GM12891 (cell line): ENCODE measurements at regions not wholly inside any gene's neighbourhood (a gene's known extent, or its start where the extent isn't known, plus 50 kb on each side); places are given as distances from the start of the nearest gene placed in this dataset.
"Not testable (repeated sequence)": the region's sequence is repeated elsewhere in the genome, so short reads cannot be mapped to it uniquely, and the experiment has no call there.

ENCODE experiments used
- DNase-seq: peaks from one replicate; pipeline ENCODE4 v3.0.0; 2011; ENCODE audit warnings: low spot score; ENCODE audit not compliant: insufficient read length
- FAIRE-seq: peaks from 2 replicates; lab custom pipeline; 2011; peaks lifted over from hg19 to GRCh38; lab: Jason Lieb, UNC
- PAX5 ChIP-seq: IDR thresholded peaks from 2 replicates; pipeline ENCODE4 v1.6.1; 2011; ENCODE audit warnings: low read length, moderate library complexity, mild to moderate bottlenecking; ENCODE audit not compliant: insufficient read depth, severe bottlenecking
- POLR2A ChIP-seq: IDR thresholded peaks from 2 replicates; pipeline ENCODE4 v1.6.1; 2011; ENCODE audit warnings: low read depth, low read length, control low read depth
- POLR2AphosphoS5 ChIP-seq: IDR thresholded peaks from 2 replicates; pipeline ENCODE4 v1.6.1; 2011; ENCODE audit warnings: low read depth, low read length, control low read depth
- POU2F2 ChIP-seq: IDR thresholded peaks from 2 replicates; pipeline ENCODE4 v1.6.1; 2011; ENCODE audit warnings: low read depth, mild to moderate bottlenecking, control low read depth, low read length, moderate library complexity
- SPI1 ChIP-seq: IDR thresholded peaks from 2 replicates; pipeline ENCODE4 v1.6.1; 2011; ENCODE audit warnings: low read depth, low read length, control low read depth
- TAF1 ChIP-seq: IDR thresholded peaks from 2 replicates; pipeline ENCODE4 v1.6.1; 2011; ENCODE audit warnings: low read depth, low read length, control low read depth

DNA sequence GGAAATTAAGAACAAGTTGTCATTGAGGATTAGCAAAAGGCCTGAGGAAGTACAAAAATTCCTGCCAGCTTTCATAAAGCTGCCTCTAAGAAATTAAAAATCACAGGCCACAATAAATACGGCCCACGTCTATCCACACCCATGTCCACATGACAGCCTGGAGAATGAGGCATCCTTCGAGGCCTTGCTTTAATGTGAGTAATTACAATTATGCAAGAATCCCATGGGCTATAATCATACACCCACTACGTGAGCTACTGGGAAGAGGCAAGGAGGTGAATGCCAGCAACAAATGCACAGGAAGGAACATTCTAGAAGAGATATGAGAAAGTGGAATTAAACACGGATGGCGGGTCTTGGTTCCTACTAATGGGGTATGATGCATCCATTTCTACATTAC, 65.4 kb upstream of the ZFHX3 start:
- DNase-seq (no peak), FAIRE-seq (no peak)
- no peak for TF ChIP-seq PAX5
- TF ChIP-seq POLR2AphosphoS5 = no peak
- no peak for TF ChIP-seq TAF1
- TF ChIP-seq SPI1 = no peak
- no peak for TF ChIP-seq POU2F2
- no peak for TF ChIP-seq POLR2A

DNA sequence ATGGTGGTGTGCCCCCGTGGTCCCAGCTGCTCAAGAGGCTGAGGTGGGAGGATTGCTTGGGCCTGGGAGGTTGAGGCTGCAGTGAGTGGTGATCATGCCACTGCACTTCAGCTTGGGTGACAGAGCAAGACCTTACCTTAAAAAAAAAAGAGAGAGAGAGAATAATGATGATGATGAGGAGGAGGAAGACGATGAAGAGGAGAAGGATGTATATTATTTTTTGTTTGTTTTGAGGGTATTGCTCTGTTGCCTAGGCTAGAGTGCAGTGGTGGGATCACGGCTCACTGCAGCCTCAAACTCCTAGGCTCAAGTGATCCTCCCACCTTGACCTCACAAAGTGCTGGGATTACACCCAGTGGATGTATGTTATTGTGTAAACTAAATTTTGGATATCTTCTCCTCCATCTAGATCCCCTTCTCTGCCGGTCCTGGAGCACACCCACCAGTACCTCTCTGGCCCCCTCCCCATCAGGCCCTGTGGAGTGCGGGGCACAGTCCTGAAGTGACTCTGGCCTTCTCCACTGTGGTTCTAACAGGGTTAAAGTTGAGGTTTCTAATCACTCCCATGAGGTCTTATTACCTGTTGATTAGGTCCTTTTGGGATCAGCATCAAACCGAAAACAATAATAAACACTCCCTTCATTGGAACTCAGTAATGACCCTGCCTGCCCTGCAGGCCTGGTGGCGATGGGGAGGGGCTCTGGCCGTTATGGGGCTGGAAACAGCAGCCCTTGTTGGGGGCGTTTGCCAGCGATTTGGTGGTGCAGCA, 60.5 kb upstream of the ZFHX3 start:
- TF ChIP-seq PAX5 (no peak), TAF1 (no peak), SPI1 (no peak), POLR2A (no peak), POLR2AphosphoS5 (no peak), POU2F2 (no peak)

DNA sequence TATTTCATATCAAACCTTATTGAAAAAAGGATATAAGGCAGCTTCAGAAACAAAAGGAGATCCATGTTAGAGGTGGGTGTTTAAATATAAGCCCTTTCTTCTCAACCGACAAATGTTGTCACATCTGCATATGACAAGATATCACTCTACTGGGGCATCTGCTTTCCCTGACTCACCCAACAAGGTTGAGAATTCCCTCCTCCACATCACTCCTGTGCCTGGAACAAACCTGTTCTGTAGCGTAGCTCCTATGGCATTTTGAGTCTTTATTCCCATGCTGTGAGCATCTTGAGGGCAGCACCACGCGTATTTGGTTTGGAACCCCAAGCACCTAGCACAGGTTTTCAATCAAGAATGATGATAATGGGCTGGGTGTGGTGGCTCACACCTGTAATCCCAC, 59.4 kb upstream of the ZFHX3 start:
- DNase-seq (no peak), FAIRE-seq (no peak)
- no peak for TF ChIP-seq POLR2AphosphoS5
- no peak for TF ChIP-seq PAX5
- no peak for TF ChIP-seq POLR2A
- no peak for TF ChIP-seq TAF1
- TF ChIP-seq POU2F2 = no peak
- no peak for TF ChIP-seq SPI1

More for the DNA sequence above, 60.5 kb upstream of the ZFHX3 start:
- DNase-seq (no peak), FAIRE-seq (no peak)

DNA sequence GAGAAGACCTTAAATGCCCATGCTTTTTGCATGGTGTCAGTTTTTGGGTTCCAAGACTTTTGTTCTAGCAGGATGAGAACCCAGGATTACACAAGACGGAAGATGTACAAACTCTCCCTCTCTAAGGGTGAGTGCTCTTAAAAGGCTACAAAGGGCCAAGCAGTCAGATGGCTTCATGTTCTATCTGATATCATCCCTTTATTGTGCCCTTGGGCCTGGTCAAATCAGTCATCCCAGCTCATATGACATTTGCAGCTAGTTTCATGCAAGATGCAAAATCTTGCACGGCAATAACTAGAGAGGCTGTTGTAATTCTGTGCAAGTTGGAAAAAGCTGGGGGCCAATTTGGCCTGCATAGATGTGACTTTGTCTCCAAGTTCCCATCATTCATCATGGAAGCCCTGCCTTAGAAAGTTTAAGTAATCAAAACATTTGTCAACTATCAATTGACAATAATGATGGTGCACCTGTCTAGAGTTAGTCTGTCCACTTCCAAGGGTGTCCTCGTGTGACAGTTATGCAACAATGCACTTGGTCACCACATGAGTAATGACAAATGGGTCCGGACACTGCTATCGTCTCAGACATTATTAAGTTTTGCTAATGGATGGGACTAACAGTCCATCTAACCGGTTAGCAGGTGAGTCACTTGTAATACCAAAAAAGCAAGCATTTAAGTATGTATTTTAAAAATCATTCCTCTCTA, 58.6 kb upstream of the ZFHX3 start:
- DNase-seq (no peak), FAIRE-seq (no peak)
- TF ChIP-seq POU2F2 = no peak
- no peak for TF ChIP-seq TAF1
- no peak for TF ChIP-seq SPI1
- no peak for TF ChIP-seq POLR2A
- TF ChIP-seq PAX5 = no peak
- TF ChIP-seq POLR2AphosphoS5 = no peak

DNA sequence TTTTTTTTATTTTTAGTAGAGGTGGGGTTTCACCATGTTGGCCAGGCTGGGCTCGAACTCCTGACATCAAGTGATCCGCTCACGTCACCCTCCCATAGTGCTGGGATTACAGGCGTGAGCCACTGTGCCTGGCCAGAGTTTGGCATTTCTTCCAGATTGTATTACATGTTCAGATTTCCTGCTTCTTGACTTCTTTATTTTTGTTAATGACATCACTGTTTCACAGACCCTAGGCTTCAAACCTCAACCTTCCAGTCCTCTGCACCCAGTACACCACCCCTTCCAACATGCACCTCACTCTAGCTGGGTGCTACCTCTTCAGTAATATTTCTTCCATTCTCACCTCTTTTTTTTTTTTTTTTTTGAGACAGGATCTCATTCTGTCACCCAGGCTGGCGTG, 53.6 kb upstream of the ZFHX3 start:
- TF ChIP-seq TAF1 = no peak
- TF ChIP-seq POU2F2 = no peak
- no peak for TF ChIP-seq SPI1
- TF ChIP-seq POLR2A = no peak
- TF ChIP-seq POLR2AphosphoS5 = no peak
- no peak for TF ChIP-seq PAX5
- no peak for FAIRE-seq

DNA sequence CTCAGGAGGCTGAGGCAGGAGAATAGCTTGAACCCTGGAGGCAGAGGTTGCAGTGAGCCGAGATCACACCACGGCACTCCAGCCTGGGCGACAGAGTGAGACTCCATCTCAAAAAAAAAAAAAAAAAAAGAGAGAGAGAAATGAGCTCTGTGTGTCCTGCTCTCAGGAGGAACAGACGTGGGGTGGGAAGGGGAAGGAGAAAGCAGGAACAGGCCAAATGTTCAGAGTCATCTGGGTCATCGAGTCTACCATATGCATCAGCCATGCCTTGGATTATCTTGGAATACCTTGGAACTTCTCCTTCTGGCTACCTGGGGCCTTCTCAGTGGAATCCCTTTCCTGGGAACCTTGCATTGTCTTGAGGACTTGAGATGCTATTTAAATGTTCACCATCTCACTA, 51.7 kb upstream of the ZFHX3 start:
- FAIRE-seq = not testable (repeated sequence)

More for the DNA sequence above, 53.6 kb upstream of the ZFHX3 start:
- DNase-seq = no peak

More for the DNA sequence above, 51.7 kb upstream of the ZFHX3 start:
- DNase-seq = not testable (repeated sequence)
